Activated CD4-positive, alpha-beta T cell treated with anti-CD3 and anti-CD28 coated beads, Interleukin-2, amount 10 ng/mL, durations not matched to agents 7 days and 5 days (primary cell): ENCODE measurements at regions not wholly inside any gene's neighbourhood (a gene's known extent, or its start where the extent isn't known, plus 50 kb on each side); places are given as distances from the start of the nearest gene placed in this dataset.
"Not testable (repeated sequence)": the region's sequence is repeated elsewhere in the genome, so short reads cannot be mapped to it uniquely, and the experiment has no call there.

Experiments used
- CTCF ChIA-PET: fragments of 350-600 bp; sonication (Branson Sonifier 250); formaldehyde crosslinking; loops from one replicate; lab custom pipeline; 2021; ENCODE audit warnings: antibody characterized with exemption; lab: Charles Lee
- POLR2A ChIA-PET: fragments of 350-600 bp; sonication (Branson Sonifier 250); formaldehyde crosslinking; loops from one replicate; lab custom pipeline; 2021; ENCODE audit warnings: antibody characterized with exemption; lab: Charles Lee
- DNase-seq: peaks from one replicate; pipeline ENCODE4 v3.0.0-alpha.2; 2020
- H3K27ac Mint-ChIP-seq: one replicate; pipeline ENCODE4 v1.8.0; 2021; ENCODE audit warnings: mild to moderate bottlenecking, moderate library complexity, mixed read lengths
- H3K27me3 Mint-ChIP-seq: one replicate; pipeline ENCODE4 v1.8.0; 2021; ENCODE audit warnings: mixed read lengths
- H3K36me3 Mint-ChIP-seq: one replicate; pipeline ENCODE4 v1.8.0; 2021; ENCODE audit warnings: low read depth, mixed read lengths
- H3K4me1 Mint-ChIP-seq: one replicate; pipeline ENCODE4 v1.8.0; 2021; ENCODE audit warnings: mixed read lengths
- H3K4me3 Mint-ChIP-seq: one replicate; pipeline ENCODE4 v1.8.0; 2021; ENCODE audit warnings: mild to moderate bottlenecking, moderate library complexity, mixed read lengths
- H3K9me3 Mint-ChIP-seq: one replicate; pipeline ENCODE4 v1.8.0; 2021; ENCODE audit warnings: mixed read lengths

GRCh38 chr15:83380059-83380458 lies 67.1 kb upstream of the SH3GL3 start:
- ChIA-PET CTCF (no interaction called here), POLR2A (no interaction called here)

GRCh38 chr15:83380682-83381081 lies 66.5 kb upstream of the SH3GL3 start:
- POLR2A ChIA-PET, result no interaction called here
- Mint-ChIP-seq H3K27ac (no peak overlapping the region), H3K4me3 (no peak overlapping the region), H3K9me3 (no peaks in the 10 kb centered on the region), H3K27me3 (peaks cover 34% of the 10 kb centered on the region), H3K4me1 (peaks cover 5% of the 10 kb centered on the region), H3K36me3 (no peaks in the 10 kb centered on the region)
- CTCF ChIA-PET, result no interaction called here
- peak; percentile 49 for DNase-seq

More at GRCh38 chr15:83380059-83380458, 67.1 kb upstream of the SH3GL3 start:
- Mint-ChIP-seq H3K27ac (no peak overlapping the region), H3K4me1 (peaks cover 5% of the 10 kb centered on the region), H3K27me3 (peaks cover 39% of the 10 kb centered on the region), H3K4me3 (no peak overlapping the region), H3K36me3 (no peaks in the 10 kb centered on the region), H3K9me3 (no peaks in the 10 kb centered on the region)
- no peak for DNase-seq

GRCh38 chr15:83383608-83384139 lies 63.5 kb upstream of the SH3GL3 start:
- H3K36me3 Mint-ChIP-seq, H3K4me3 Mint-ChIP-seq, CTCF ChIA-PET, DNase-seq, POLR2A ChIA-PET, H3K27ac Mint-ChIP-seq, H3K4me1 Mint-ChIP-seq, H3K9me3 Mint-ChIP-seq: not testable (repeated sequence)
- peaks cover 14% of the 10 kb centered on the region for H3K27me3 Mint-ChIP-seq

GRCh38 chr15:83396101-83396500 lies 51.0 kb upstream of the SH3GL3 start:
- no peak overlapping the region for H3K27ac Mint-ChIP-seq
- H3K4me1 Mint-ChIP-seq, result no peaks in the 10 kb centered on the region
- H3K9me3 Mint-ChIP-seq, result no peaks in the 10 kb centered on the region
- no peak overlapping the region for H3K4me3 Mint-ChIP-seq
- H3K36me3 Mint-ChIP-seq, result no peaks in the 10 kb centered on the region
- ChIA-PET CTCF (interaction anchor here (0.6 kb wide), 1 partner anchor 34 kb away, joined by 3 read pairs; no protein-coding TSS in a partner anchor), POLR2A (no interaction called here)
- no peak for DNase-seq
- H3K27me3 Mint-ChIP-seq, result peaks cover 5% of the 10 kb centered on the region
